Choroid plexus epithelial cell (primary cell): ENCODE measurements at regions not wholly inside any gene's neighbourhood (a gene's known extent, or its start where the extent isn't known, plus 50 kb on each side); places are given as distances from the start of the nearest gene placed in this dataset.

ENCODE experiments used
- DNase-seq: peaks from one replicate; pipeline ENCODE4 v3.0.0-alpha.2; 2010; ENCODE audit warnings: low read depth
- H3K4me3 ChIP-seq: 2 replicates; pipeline ENCODE4 v1.5.1; 2011; ENCODE audit warnings: low read depth, mild to moderate bottlenecking, control low read depth, low read length, moderate library complexity
- CTCF ChIP-seq: conservative IDR thresholded peaks from 2 replicates; pipeline ENCODE4 v1.5.1; 2011; ENCODE audit warnings: low read depth, mild to moderate bottlenecking, control low read depth, inconsistent platforms, low read length, moderate library complexity

DNA sequence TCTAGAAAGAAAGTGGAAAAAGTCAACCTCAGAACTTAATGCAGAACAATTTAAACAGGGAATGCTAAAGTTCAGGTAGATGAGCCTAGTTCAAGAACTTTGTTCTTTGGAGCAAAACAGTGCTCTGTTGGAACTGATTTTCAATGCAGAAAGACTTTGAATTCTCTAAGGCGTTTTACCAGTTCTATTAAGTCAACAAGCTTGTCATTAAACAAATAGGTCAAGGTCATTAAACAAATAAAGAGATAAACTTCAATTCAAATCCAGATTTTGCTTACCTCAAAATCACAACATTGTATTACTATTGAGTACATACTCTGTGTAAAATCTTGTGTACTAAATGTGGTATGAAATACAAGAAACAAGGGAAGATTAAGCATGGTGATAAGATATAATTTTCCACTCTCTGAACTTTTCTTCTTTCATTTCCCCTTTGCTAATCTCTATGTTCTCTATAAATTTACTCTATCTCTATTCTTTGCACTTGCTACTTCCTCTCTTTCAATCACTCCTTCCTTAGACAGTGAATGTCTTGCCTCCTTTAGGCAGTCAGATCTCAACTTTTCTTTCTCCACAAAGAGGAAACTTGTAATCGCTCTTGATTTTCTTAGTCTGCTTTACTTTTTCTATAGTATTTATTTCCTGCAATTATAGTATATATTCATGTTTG, 160.8 kb upstream of the KHDRBS2 start:
- no peak for TF ChIP-seq CTCF
- no peak overlapping the region for H3K4me3 ChIP-seq

DNA sequence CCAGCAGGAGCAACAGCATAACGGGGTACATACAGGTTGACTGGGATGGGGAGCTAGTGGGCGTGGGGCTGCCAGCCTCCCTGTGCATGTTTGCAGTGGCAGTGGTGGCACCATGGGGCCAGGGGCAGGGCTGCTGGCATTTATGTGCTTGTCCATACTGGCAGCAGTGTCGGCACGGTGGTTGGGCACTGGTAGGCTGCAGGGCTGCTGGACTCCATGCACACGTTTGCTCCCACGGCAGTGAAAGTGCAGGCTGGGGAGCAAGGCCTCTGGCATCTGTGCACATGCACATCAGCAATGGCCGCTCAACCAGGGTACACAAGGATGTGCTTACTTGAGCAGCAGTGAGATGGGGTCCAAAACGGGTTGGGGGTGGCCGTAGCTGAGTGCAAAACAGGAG, 159.5 kb upstream of the KHDRBS2 start:
- no peak for TF ChIP-seq CTCF
- DNase-seq = no peak
- H3K4me3 ChIP-seq = no peak overlapping the region

More for the DNA sequence above, 160.8 kb upstream of the KHDRBS2 start:
- no peak for DNase-seq

GRCh38 chr6:62441182-62441581, 155.2 kb upstream of the KHDRBS2 start:
- H3K4me3 ChIP-seq = no peak overlapping the region
- no peak for DNase-seq
- TF ChIP-seq CTCF = no peak

GRCh38 chr6:62429781-62430180, 143.8 kb upstream of the KHDRBS2 start:
- no peak for TF ChIP-seq CTCF
- no peak for DNase-seq
- no peak overlapping the region for H3K4me3 ChIP-seq

DNA sequence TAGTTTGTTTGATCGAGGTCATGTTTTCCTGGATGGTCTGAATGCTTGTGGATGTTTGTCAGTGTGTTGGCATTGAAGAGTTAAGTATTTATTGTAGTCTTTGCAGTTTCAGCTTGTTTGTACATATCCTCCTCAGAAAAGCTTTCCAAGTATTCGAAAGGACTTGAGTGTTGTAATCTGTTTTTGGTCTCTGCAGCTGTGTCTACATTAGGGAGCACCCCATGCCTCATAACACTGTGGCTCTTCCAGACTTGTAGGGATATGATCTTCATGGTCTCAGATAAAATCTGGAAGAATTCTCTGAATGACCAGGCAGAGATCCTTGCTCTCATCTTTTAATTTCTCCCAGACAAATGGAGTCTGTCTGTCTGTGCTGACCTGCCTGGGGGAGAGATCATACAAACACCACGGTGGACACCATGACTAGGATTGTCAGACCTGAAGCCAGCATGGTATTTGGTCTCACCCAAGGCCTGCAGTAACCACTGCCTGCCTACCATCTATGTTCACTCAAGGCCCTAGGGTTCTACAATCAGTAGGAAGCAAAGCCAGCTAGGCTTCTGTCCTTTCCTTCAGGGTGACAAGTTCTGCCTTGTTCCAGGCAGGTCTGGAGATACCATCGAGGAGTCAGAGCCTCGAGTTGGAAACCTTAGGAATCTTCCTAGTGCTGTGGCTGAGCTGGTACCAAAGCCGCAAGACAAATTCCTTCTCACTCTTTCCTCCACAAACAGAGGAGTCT, 114.7 kb upstream of the KHDRBS2 start:
- no peak overlapping the region for H3K4me3 ChIP-seq
- no peak for TF ChIP-seq CTCF
- no peak for DNase-seq

DNA sequence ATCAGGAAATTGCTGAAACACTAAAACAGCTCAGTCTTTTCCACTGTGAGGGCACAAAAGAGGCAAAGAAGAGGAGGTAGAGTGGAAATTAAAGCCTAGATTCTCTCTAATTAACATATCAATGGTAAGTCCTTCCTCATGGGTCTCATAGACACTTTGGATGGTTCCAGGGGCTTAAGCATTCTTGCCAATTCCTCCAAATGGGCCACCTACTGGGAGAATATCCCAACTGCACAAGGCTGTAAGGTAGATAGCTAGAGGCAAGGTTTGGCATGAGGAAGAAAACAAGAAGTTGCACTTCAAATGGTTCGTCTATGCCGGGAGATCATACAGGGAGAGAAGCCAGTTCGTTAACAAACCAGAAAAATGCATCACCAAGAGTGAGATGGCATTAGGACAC, 107.6 kb upstream of the KHDRBS2 start:
- no peak for TF ChIP-seq CTCF
- no peak overlapping the region for H3K4me3 ChIP-seq
- no peak for DNase-seq

DNA sequence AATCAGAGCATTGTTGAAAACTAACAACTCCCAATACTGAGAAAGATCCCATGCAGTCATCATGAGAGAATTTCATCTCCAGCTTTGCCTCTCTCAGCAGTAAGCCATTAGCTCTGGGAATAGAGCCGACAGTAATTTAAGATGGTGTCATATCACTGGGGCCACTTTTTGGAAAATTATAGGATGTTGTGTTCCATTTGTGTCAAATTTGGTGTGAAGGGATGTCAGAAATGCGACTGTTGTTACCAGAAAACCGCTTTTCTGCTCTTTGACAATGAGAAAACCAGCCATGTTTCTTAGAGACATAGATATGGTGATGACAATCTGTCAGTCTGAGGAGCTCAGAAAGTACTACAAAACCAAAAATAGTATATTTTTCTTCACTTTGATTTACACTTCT, 106.3 kb upstream of the KHDRBS2 start:
- DNase-seq = no peak
- no peak for TF ChIP-seq CTCF
- H3K4me3 ChIP-seq = no peak overlapping the region
